ENCODE measurements at regions not wholly inside any gene's neighbourhood (a gene's known extent, or its start where the extent isn't known, plus 50 kb on each side); places are given as distances from the start of the nearest gene placed in this dataset.

- Histone ChIP-seq H3K9me3 (no peaks in the 10 kb centered on the region), H3K27ac (no peak overlapping the region), H3K4me1 (peaks cover 3 to 15% (median 11%) of the 10 kb centered on the region in 9 donors), H3K36me3 (no peaks in the 10 kb centered on the region), H3K27me3 (peaks cover 0 to 11% (median 0%) of the 10 kb centered on the region in 7 donors), H3K4me3 (no peak overlapping the region)
- TF ChIP-seq CTCF (IDR thresholded peaks at IDR 0.05) = no peak
- WGBS, 2 donors = 97 to 100% methylated on average over 1 of the region's 1 CpG
- no peak for DNase-seq
- no peak for ATAC-seq
- intact Hi-C loops (cut with DNase I) = loop anchor here (5.0 to 10.0 kb wide), 9 partner anchors 771 to 1243 kb away; no protein-coding TSS in a partner anchor
Measured at GRCh38 chr14:101625336-101626097, 64.2 kb downstream of the DIO3 start.

- TF ChIP-seq CTCF (IDR thresholded peaks at IDR 0.05) = no peak
- no peak overlapping the region for H3K27ac ChIP-seq
- H3K27me3 ChIP-seq = peaks cover 0 to 11% (median 0%) of the 10 kb centered on the region in 7 donors
- no peak overlapping the region for H3K4me3 ChIP-seq
- H3K9me3 ChIP-seq = no peaks in the 10 kb centered on the region
- peaks cover 3 to 15% (median 11%) of the 10 kb centered on the region in 9 donors for H3K4me1 ChIP-seq
- ATAC-seq = no peak
- no peaks in the 10 kb centered on the region for H3K36me3 ChIP-seq
- intact Hi-C loops (cut with DNase I) = loop anchor here (5.0 to 10.0 kb wide), 9 partner anchors 772 to 1244 kb away; no protein-coding TSS in a partner anchor
- DNase-seq = no peak
- 90 to 94% methylated on average over 5 of the region's 5 CpGs for WGBS, 2 donors
Measured at GRCh38 chr14:101626331-101626730, 65.0 kb downstream of the DIO3 start.

GRCh38 chr14:101627915-101628262 is 66.6 kb downstream of the DIO3 start:
- intact Hi-C loops (cut with DNase I) = loop anchor here (5.0 to 10.0 kb wide), 9 partner anchors 773 to 1246 kb away; no protein-coding TSS in a partner anchor
- peaks cover 3 to 15% (median 11%) of the 10 kb centered on the region in 9 donors for H3K4me1 ChIP-seq
- H3K27me3 ChIP-seq = peaks cover 0 to 12% (median 0%) of the 10 kb centered on the region in 7 donors
- no peak overlapping the region for H3K27ac ChIP-seq
- H3K9me3 ChIP-seq = no peaks in the 10 kb centered on the region
- no peak for DNase-seq
- no peak for TF ChIP-seq CTCF (IDR thresholded peaks at IDR 0.05)
- WGBS, 2 donors = 55 to 63% methylated on average over 16 of the region's 16 CpGs
- H3K4me3 ChIP-seq = peak overlapping the region in 5 of 10 donors; percentile 28 to 48 (median 42)
- no peaks in the 10 kb centered on the region for H3K36me3 ChIP-seq
- ATAC-seq = no peak

- Histone ChIP-seq H3K4me1 (peaks cover 3 to 15% (median 11%) of the 10 kb centered on the region in 9 donors), H3K9me3 (no peaks in the 10 kb centered on the region), H3K27ac (no peak overlapping the region), H3K27me3 (peaks cover 0 to 7% (median 0%) of the 10 kb centered on the region in 7 donors), H3K36me3 (no peaks in the 10 kb centered on the region), H3K4me3 (peak overlapping the region in 9 of 10 donors; percentile 7 to 48 (median 31))
- peak; percentile 70 to 81 for DNase-seq
- intact Hi-C loops (cut with DNase I) = loop anchor here (5.0 to 10.0 kb wide), 9 partner anchors 774 to 1246 kb away; no protein-coding TSS in a partner anchor
- ATAC-seq = peak; percentile 87 to 95 (median 91)
- TF ChIP-seq CTCF (IDR thresholded peaks at IDR 0.05) = peak; percentile 98 to 100 (median 100)
- 6% methylated on average over 44 of the region's 44 CpGs for WGBS, 2 donors
Measured at GRCh38 chr14:101628471-101628966, 67.2 kb downstream of the DIO3 start.
